ENCODE measurements at regions not wholly inside any gene's neighbourhood (a gene's known extent, or its start where the extent isn't known, plus 50 kb on each side); places are given as distances from the start of the nearest gene placed in this dataset.
A peak's percentile ranks its signal among the peaks of the same experiment; 100 is the strongest.
"Not testable (repeated sequence)": the region's sequence is repeated elsewhere in the genome, so short reads cannot be mapped to it uniquely, and the experiment has no call there.

DNA sequence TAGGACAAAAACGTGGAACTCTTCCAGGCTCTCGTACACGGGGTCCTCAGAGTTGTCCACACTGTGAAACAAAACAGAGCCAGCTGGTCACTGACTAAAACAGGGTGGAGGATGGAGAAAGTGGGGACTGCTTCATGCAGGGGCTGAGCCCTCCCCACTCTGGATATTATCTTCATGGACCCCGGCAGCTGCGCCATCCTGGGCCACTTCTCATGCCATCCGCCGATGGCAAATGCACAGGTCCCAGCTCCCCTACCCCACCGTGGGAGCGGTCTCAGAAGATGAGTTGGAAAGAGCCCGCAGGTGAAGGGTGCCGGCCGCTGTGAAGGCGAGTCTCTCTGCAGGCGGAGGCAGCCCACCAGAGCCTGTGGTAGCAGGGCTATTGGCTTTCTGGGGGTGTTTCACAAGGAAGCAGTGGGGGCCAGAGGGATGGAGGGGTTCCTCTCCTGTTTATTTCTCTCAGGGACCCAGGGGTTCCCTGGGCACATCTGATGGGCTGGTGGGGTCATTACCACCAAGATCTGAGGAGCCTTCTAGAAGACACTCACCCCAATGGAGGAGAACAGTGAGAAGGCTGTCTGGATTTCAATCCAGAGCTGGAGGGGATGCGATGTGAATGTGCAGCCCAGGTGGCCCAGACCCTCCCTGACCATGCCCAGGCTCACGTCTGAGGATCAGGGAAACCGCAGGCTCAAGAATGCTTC is 177.3 kb downstream of the KLF13 start:
- ChIA-PET POLR2A (interaction anchor here (0.5 kb wide), 1 partner anchor 363 kb away, joined by 3 read pairs; no protein-coding TSS in a partner anchor), CTCF (no interaction called here)
- H3K36me3 ChIP-seq (ENCODE audit: control insufficient read depth in 2 of 2, insufficient read depth in 1 of 2, low read length in 2 of 2): no peaks in the 10 kb centered on the region

DNA sequence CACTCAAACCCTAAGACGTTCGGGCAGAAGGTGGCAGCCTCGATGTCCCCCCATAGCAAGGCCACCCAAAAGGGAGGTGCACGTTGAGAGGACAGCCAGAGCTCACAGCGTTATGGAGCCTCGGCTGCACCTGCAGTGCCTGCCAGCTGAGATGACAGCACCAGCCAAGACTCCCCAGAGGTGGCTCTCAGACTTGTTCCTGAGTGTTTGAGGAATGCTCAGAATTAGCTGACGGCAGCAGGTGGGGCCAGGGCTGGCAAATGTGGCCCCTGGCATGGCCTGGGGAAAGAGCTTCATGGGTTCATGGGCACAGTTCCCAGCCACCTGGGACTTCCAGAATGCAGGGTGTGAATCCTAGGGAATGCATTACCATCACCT is 177.8 kb downstream of the KLF13 start:
- CTCF ChIA-PET: interaction anchor here (0.7 kb wide), 1 partner anchor 18 kb away, joined by 3 read pairs; no protein-coding TSS in a partner anchor

More for the DNA sequence above, 177.3 kb downstream of the KLF13 start:
- no peak overlapping the region for H3K4me3 ChIP-seq (ENCODE audit: low read depth, low read length)
- H3K4me1 ChIP-seq (ENCODE audit: control insufficient read depth, insufficient read depth, low read length): no peaks in the 10 kb centered on the region
- H3K27ac ChIP-seq (ENCODE audit: extremely low read depth, low read depth, low read length): no peak overlapping the region
- TF ChIP-seq, protein P1, sequence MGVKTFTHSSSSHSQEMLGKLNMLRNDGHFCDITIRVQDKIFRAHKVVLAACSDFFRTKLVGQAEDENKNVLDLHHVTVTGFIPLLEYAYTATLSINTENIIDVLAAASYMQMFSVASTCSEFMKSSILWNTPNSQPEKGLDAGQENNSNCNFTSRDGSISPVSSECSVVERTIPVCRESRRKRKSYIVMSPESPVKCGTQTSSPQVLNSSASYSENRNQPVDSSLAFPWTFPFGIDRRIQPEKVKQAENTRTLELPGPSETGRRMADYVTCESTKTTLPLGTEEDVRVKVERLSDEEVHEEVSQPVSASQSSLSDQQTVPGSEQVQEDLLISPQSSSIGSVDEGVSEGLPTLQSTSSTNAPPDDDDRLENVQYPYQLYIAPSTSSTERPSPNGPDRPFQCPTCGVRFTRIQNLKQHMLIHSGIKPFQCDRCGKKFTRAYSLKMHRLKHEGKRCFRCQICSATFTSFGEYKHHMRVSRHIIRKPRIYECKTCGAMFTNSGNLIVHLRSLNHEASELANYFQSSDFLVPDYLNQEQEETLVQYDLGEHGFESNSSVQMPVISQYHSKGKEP (tag by site-specific recombination; IDR thresholded peaks at IDR 0.05): no peak
- no peak for TF ChIP-seq ZNF221 (tag by site-specific recombination; IDR thresholded peaks at IDR 0.05; ENCODE audit: borderline replicate concordance)
- TF ChIP-seq, protein P2, sequence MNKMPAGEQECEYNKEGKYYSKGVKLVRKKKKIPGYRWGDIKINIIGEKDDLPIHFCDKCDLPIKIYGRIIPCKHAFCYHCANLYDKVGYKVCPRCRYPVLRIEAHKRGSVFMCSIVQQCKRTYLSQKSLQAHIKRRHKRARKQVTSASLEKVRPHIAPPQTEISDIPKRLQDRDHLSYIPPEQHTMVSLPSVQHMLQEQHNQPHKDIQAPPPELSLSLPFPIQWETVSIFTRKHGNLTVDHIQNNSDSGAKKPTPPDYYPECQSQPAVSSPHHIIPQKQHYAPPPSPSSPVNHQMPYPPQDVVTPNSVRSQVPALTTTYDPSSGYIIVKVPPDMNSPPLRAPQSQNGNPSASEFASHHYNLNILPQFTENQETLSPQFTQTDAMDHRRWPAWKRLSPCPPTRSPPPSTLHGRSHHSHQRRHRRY (tag by site-specific recombination; IDR thresholded peaks at IDR 0.05): no peak
- no peak for TF ChIP-seq ZNF843 (tag by site-specific recombination; IDR thresholded peaks at IDR 0.05)
- no peak for TF ChIP-seq MEIS1 (CRISPR knock-in tag; IDR thresholded peaks at IDR 0.05; ENCODE audit: borderline replicate concordance)
- no peaks in the 10 kb centered on the region for H3K9me3 ChIP-seq (ENCODE audit: control insufficient read depth, insufficient read depth, low read depth, low read length)

DNA sequence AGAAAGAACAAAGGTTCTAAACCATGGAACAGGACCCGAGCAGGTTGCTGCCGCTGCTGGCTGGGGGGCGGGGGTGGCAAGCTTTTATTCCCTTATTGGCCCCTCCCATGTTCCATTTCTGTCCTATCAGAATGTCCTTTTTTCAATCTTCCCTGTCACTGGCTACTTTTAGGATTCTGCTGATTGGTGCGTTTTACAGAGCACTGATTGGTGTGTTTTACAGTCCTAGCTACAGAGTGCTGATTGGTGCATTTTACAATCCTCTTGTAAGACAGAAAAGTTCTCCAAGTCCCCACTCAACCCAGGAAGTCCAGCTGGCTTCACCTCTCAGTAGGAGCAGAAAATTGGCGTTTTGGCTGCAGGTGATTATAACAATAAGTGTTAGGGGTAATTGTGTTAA is 180.9 kb downstream of the KLF13 start:
- H3K4me1 ChIP-seq (ENCODE audit: control insufficient read depth, insufficient read depth, low read length); H3K4me3 ChIP-seq (ENCODE audit: low read depth, low read length); H3K36me3 ChIP-seq (ENCODE audit: control insufficient read depth in 2 of 2, insufficient read depth in 1 of 2, low read length in 2 of 2); H3K9me3 ChIP-seq (ENCODE audit: control insufficient read depth, insufficient read depth, low read depth, low read length); H3K27ac ChIP-seq (ENCODE audit: extremely low read depth, low read depth, low read length); POLR2A ChIA-PET: not testable (repeated sequence)
- CTCF ChIA-PET: interaction anchor here (0.9 kb wide), 1 partner anchor 17 kb away, joined by 3 read pairs; no protein-coding TSS in a partner anchor

More for the DNA sequence above, 177.8 kb downstream of the KLF13 start:
- Histone ChIP-seq H3K4me3 (ENCODE audit: low read depth, low read length) (no peak overlapping the region), H3K27ac (ENCODE audit: extremely low read depth, low read depth, low read length) (no peak overlapping the region), H3K4me1 (ENCODE audit: control insufficient read depth, insufficient read depth, low read length) (no peaks in the 10 kb centered on the region), H3K9me3 (ENCODE audit: control insufficient read depth, insufficient read depth, low read depth, low read length) (no peaks in the 10 kb centered on the region), H3K36me3 (ENCODE audit: control insufficient read depth in 2 of 2, insufficient read depth in 1 of 2, low read length in 2 of 2) (no peaks in the 10 kb centered on the region)
- TF ChIP-seq ZNF600 (tag by site-specific recombination; IDR thresholded peaks at IDR 0.05) (0 out of 2 replicates have a peak, but pooled peaks have one; percentile 21), ZNF174 (tag by site-specific recombination; IDR thresholded peaks at IDR 0.05) (no peak), GLIS2 (tag by site-specific recombination; IDR thresholded peaks at IDR 0.05) (no peak)
- TF ChIP-seq, protein P3, sequence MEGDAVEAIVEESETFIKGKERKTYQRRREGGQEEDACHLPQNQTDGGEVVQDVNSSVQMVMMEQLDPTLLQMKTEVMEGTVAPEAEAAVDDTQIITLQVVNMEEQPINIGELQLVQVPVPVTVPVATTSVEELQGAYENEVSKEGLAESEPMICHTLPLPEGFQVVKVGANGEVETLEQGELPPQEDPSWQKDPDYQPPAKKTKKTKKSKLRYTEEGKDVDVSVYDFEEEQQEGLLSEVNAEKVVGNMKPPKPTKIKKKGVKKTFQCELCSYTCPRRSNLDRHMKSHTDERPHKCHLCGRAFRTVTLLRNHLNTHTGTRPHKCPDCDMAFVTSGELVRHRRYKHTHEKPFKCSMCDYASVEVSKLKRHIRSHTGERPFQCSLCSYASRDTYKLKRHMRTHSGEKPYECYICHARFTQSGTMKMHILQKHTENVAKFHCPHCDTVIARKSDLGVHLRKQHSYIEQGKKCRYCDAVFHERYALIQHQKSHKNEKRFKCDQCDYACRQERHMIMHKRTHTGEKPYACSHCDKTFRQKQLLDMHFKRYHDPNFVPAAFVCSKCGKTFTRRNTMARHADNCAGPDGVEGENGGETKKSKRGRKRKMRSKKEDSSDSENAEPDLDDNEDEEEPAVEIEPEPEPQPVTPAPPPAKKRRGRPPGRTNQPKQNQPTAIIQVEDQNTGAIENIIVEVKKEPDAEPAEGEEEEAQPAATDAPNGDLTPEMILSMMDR (tag by site-specific recombination; IDR thresholded peaks at IDR 0.05): no peak
- POLR2A ChIA-PET: no interaction called here

DNA sequence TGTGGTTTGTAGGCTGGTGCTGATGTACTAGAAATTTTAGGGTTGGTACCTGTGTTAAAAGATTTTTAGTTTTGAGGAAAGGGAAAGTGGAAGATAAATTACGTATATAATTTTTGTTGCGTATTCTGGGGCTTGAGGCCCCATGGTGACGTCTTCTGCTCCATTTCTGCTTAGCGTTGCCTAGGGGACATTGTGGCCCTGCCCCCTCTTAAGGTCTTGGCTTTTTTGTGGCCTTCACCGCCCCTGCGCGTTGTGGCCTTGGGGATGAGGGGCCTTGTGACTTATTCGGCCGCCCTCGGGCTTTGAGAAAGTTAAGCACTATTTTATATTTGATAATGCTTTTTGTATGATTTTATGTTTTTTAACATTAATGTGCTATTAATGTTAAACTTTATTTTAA is 182.0 kb downstream of the KLF13 start:
- POLR2A ChIA-PET: no interaction called here
- TF ChIP-seq ZNF37A (tag by site-specific recombination; IDR thresholded peaks at IDR 0.05): no peak
- TF ChIP-seq, protein P4, sequence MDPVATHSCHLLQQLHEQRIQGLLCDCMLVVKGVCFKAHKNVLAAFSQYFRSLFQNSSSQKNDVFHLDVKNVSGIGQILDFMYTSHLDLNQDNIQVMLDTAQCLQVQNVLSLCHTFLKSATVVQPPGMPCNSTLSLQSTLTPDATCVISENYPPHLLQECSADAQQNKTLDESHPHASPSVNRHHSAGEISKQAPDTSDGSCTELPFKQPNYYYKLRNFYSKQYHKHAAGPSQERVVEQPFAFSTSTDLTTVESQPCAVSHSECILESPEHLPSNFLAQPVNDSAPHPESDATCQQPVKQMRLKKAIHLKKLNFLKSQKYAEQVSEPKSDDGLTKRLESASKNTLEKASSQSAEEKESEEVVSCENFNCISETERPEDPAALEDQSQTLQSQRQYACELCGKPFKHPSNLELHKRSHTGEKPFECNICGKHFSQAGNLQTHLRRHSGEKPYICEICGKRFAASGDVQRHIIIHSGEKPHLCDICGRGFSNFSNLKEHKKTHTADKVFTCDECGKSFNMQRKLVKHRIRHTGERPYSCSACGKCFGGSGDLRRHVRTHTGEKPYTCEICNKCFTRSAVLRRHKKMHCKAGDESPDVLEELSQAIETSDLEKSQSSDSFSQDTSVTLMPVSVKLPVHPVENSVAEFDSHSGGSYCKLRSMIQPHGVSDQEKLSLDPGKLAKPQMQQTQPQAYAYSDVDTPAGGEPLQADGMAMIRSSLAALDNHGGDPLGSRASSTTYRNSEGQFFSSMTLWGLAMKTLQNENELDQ (tag by site-specific recombination; IDR thresholded peaks at IDR 0.05; ENCODE audit: low read depth): no peak

More for the DNA sequence above, 182.0 kb downstream of the KLF13 start:
- no peaks in the 10 kb centered on the region for H3K36me3 ChIP-seq (ENCODE audit: control insufficient read depth in 2 of 2, insufficient read depth in 1 of 2, low read length in 2 of 2)
- CTCF ChIA-PET: interaction anchor here (0.8 kb wide), 1 partner anchor 47 kb away, joined by 3 read pairs; no protein-coding TSS in a partner anchor
- H3K27ac ChIP-seq (ENCODE audit: extremely low read depth, low read depth, low read length): no peak overlapping the region
- no peaks in the 10 kb centered on the region for H3K4me1 ChIP-seq (ENCODE audit: control insufficient read depth, insufficient read depth, low read length)
- H3K9me3 ChIP-seq (ENCODE audit: control insufficient read depth, insufficient read depth, low read depth, low read length): no peaks in the 10 kb centered on the region
- no peak overlapping the region for H3K4me3 ChIP-seq (ENCODE audit: low read depth, low read length)

Data from HEK293 (cell line).